ENCODE measurements at regions not wholly inside any gene's neighbourhood (a gene's known extent, or its start where the extent isn't known, plus 50 kb on each side); places are given as distances from the start of the nearest gene placed in this dataset.

- Histone ChIP-seq H3K4me1 (no peaks in the 10 kb centered on the region), H3K36me3 (no peaks in the 10 kb centered on the region), H3K27me3 (replicated peaks in 1 of 7) (no peaks in the 10 kb centered on the region), H3K27ac (no peak overlapping the region), H3K4me3 (no peak overlapping the region), H3K9me3 (peaks cover 0 to 5% (median 0%) of the 10 kb centered on the region in 8 donors)
- TF ChIP-seq POLR2AphosphoS5 (IDR thresholded peaks at IDR 0.05): no peak
- TF ChIP-seq, protein P1, sequence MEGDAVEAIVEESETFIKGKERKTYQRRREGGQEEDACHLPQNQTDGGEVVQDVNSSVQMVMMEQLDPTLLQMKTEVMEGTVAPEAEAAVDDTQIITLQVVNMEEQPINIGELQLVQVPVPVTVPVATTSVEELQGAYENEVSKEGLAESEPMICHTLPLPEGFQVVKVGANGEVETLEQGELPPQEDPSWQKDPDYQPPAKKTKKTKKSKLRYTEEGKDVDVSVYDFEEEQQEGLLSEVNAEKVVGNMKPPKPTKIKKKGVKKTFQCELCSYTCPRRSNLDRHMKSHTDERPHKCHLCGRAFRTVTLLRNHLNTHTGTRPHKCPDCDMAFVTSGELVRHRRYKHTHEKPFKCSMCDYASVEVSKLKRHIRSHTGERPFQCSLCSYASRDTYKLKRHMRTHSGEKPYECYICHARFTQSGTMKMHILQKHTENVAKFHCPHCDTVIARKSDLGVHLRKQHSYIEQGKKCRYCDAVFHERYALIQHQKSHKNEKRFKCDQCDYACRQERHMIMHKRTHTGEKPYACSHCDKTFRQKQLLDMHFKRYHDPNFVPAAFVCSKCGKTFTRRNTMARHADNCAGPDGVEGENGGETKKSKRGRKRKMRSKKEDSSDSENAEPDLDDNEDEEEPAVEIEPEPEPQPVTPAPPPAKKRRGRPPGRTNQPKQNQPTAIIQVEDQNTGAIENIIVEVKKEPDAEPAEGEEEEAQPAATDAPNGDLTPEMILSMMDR (IDR thresholded peaks at IDR 0.05 in 8 of 11, conservative IDR thresholded peaks at IDR 0.05 in 3 of 11): no peak
- TF ChIP-seq POLR2A (IDR thresholded peaks at IDR 0.05): no peak
- DNase-seq: no peak
- WGBS, 5 donors: 19 to 45% (median 39%) methylated on average over 2 of the region's 2 CpGs
- intact Hi-C loops (cut with DNase I; ENCODE audit: low total_unique reads): no loop called here
These were observed 691.9 kb downstream of the TECRL start for GRCh38 chr4:63717384-63717783.

DNA sequence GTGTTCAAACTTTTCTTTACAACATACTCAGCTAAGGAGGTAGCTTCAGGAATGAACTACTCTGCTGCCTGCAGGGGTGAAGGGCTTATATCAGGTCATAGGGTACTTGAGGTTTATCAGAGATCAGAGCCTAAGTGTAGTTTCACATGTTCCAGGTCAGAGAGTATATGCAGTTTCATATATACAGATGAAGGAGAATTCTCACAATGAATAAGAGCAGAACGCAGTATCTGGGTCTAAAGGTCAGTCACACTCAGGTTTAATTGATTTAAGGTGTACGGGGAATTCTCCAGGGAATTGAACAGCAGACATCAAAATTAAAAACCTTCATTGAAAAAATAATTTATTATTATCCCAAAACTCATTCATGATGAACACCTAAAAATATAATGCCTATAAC is 700.6 kb downstream of the TECRL start:
- no peak for DNase-seq
- Histone ChIP-seq H3K9me3 (peaks cover 0 to 4% (median 0%) of the 10 kb centered on the region in 8 donors), H3K27me3 (replicated peaks in 1 of 7) (no peaks in the 10 kb centered on the region), H3K4me1 (no peaks in the 10 kb centered on the region), H3K4me3 (no peak overlapping the region), H3K36me3 (no peaks in the 10 kb centered on the region), H3K27ac (no peak overlapping the region)
- WGBS, 5 donors: 60 to 80% (median 68%) methylated on average over 2 of the region's 2 CpGs
- intact Hi-C loops (cut with DNase I; ENCODE audit: low total_unique reads): no loop called here
- TF ChIP-seq POLR2A (IDR thresholded peaks at IDR 0.05): no peak
- no peak for TF ChIP-seq POLR2AphosphoS5 (IDR thresholded peaks at IDR 0.05)
- TF ChIP-seq, protein P1 (IDR thresholded peaks at IDR 0.05 in 8 of 11, conservative IDR thresholded peaks at IDR 0.05 in 3 of 11): no peak

GRCh38 chr4:63700569-63700968 is 708.7 kb downstream of the TECRL start:
- intact Hi-C loops (cut with DNase I; ENCODE audit: low total_unique reads): no loop called here
- TF ChIP-seq POLR2A (IDR thresholded peaks at IDR 0.05) (no peak), POLR2AphosphoS5 (IDR thresholded peaks at IDR 0.05) (no peak)
- TF ChIP-seq, protein P1 (IDR thresholded peaks at IDR 0.05 in 8 of 11, conservative IDR thresholded peaks at IDR 0.05 in 3 of 11): no peak
- no peaks in the 10 kb centered on the region for H3K4me1 ChIP-seq
- H3K27me3 ChIP-seq (replicated peaks in 1 of 7): no peaks in the 10 kb centered on the region
- no peak overlapping the region for H3K27ac ChIP-seq
- H3K4me3 ChIP-seq: no peak overlapping the region
- no peaks in the 10 kb centered on the region for H3K36me3 ChIP-seq
- peaks cover 0 to 8% (median 0%) of the 10 kb centered on the region in 8 donors for H3K9me3 ChIP-seq
- WGBS, 5 donors: 82 to 90% (median 85%) methylated on average over 6 of the region's 6 CpGs
- no peak for DNase-seq

GRCh38 chr4:63693321-63693720 is 715.9 kb downstream of the TECRL start:
- Histone ChIP-seq H3K4me3 (no peak overlapping the region), H3K4me1 (no peaks in the 10 kb centered on the region), H3K27me3 (replicated peaks in 1 of 7) (no peaks in the 10 kb centered on the region), H3K27ac (no peak overlapping the region), H3K9me3 (peaks cover 0 to 22% (median 11%) of the 10 kb centered on the region in 8 donors), H3K36me3 (no peaks in the 10 kb centered on the region)
- no peak for DNase-seq
- intact Hi-C loops (cut with DNase I; ENCODE audit: low total_unique reads): no loop called here
- 74 to 89% (median 79%) methylated on average over 2 of the region's 2 CpGs for WGBS, 5 donors
- TF ChIP-seq, protein P1 (IDR thresholded peaks at IDR 0.05 in 8 of 11, conservative IDR thresholded peaks at IDR 0.05 in 3 of 11): no peak
- TF ChIP-seq POLR2A (IDR thresholded peaks at IDR 0.05): no peak
- TF ChIP-seq POLR2AphosphoS5 (IDR thresholded peaks at IDR 0.05): no peak
